Astrocyte (in vitro differentiated cells and primary cell): ENCODE measurements at regions not wholly inside any gene's neighbourhood (a gene's known extent, or its start where the extent isn't known, plus 50 kb on each side); places are given as distances from the start of the nearest gene placed in this dataset.

Source experiments
- DNase-seq: peaks from one replicate; pipeline ENCODE4 v3.0.0-alpha.2; 2010; ENCODE audit warnings: low read depth
- FAIRE-seq: peaks from 2 replicates; lab custom pipeline; 2011; peaks lifted over from hg19 to GRCh38; lab: Jason Lieb, UNC
- H2AFZ ChIP-seq: 2 replicates; pipeline ENCODE4 v1.6.0; 2012; ENCODE audit warnings: low read depth, low read length, inconsistent platforms
- H3K27ac ChIP-seq: 2 replicates; pipeline ENCODE4 v1.5.1; 2011; ENCODE audit warnings: low read depth, low read length, inconsistent platforms
- H3K27me3 ChIP-seq: 2 replicates; pipeline ENCODE4 v1.6.0; 2011; ENCODE audit warnings: low read length, inconsistent platforms; ENCODE audit not compliant: insufficient read depth
- H3K36me3 ChIP-seq: 2 replicates; pipeline ENCODE4 v1.5.1; 2011; ENCODE audit warnings: low read length, inconsistent platforms; ENCODE audit not compliant: insufficient read depth
- H3K4me1 ChIP-seq: 2 replicates; pipeline ENCODE4 v1.5.1; 2011; ENCODE audit warnings: low read length, inconsistent platforms; ENCODE audit not compliant: insufficient read depth
- H3K4me2 ChIP-seq: 2 replicates; pipeline ENCODE4 v1.6.0; 2012; ENCODE audit warnings: low read length, inconsistent platforms
- H3K4me3 ChIP-seq: 2 replicates; pipeline ENCODE4 v1.5.1; 2011; ENCODE audit warnings: low read depth, mild to moderate bottlenecking, low read length, inconsistent platforms; ENCODE audit not compliant: insufficient read depth
- H3K79me2 ChIP-seq: 2 replicates; pipeline ENCODE4 v1.6.0; 2012; ENCODE audit warnings: mild to moderate bottlenecking, low read length, inconsistent platforms; ENCODE audit not compliant: insufficient read depth
- H3K9ac ChIP-seq: 2 replicates; pipeline ENCODE4 v1.6.0; 2012; ENCODE audit warnings: mild to moderate bottlenecking, low read length, inconsistent platforms
- H3K9me3 ChIP-seq: 2 replicates; pipeline ENCODE4 v1.5.1; 2012; ENCODE audit warnings: low read depth, mild to moderate bottlenecking, low read length, inconsistent platforms; ENCODE audit not compliant: insufficient read depth
- H4K20me1 ChIP-seq: 2 replicates; pipeline ENCODE4 v1.6.0; 2012; ENCODE audit warnings: low read length, inconsistent platforms; ENCODE audit not compliant: insufficient read depth
- H3K27ac Mint-ChIP-seq: one replicate; pipeline ENCODE4 v1.8.0; 2021; ENCODE audit warnings: mild to moderate bottlenecking, mixed read lengths; ENCODE audit not compliant: unreplicated experiment
- H3K27me3 Mint-ChIP-seq: one replicate; pipeline ENCODE4 v1.8.0; 2021; ENCODE audit warnings: low read depth, mixed read lengths; ENCODE audit not compliant: unreplicated experiment
- H3K36me3 Mint-ChIP-seq: one replicate; pipeline ENCODE4 v1.8.0; 2021; ENCODE audit warnings: low read depth, mixed read lengths; ENCODE audit not compliant: unreplicated experiment
- H3K4me1 Mint-ChIP-seq: one replicate; pipeline ENCODE4 v1.8.0; 2021; ENCODE audit warnings: low read depth, mixed read lengths; ENCODE audit not compliant: unreplicated experiment
- H3K4me3 Mint-ChIP-seq: one replicate; pipeline ENCODE4 v1.8.0; 2021; ENCODE audit warnings: mild to moderate bottlenecking, moderate library complexity, mixed read lengths; ENCODE audit not compliant: unreplicated experiment
- H3K9me3 Mint-ChIP-seq: one replicate; pipeline ENCODE4 v1.8.0; 2021; ENCODE audit warnings: mild to moderate bottlenecking, mixed read lengths; ENCODE audit not compliant: unreplicated experiment
- EZH2 ChIP-seq: IDR thresholded peaks from 2 replicates; pipeline ENCODE4 v1.6.1; 2012; ENCODE audit warnings: mild to moderate bottlenecking, low read length, inconsistent platforms; ENCODE audit not compliant: insufficient read depth
- TF ChIP-seq, protein P1 (sequence below): IDR thresholded peaks from 2 replicates; pipeline ENCODE4 v1.5.1; 2011; ENCODE audit warnings: low read depth, mild to moderate bottlenecking, inconsistent platforms, low read length, moderate library complexity; ENCODE audit not compliant: insufficient read depth

DNA sequence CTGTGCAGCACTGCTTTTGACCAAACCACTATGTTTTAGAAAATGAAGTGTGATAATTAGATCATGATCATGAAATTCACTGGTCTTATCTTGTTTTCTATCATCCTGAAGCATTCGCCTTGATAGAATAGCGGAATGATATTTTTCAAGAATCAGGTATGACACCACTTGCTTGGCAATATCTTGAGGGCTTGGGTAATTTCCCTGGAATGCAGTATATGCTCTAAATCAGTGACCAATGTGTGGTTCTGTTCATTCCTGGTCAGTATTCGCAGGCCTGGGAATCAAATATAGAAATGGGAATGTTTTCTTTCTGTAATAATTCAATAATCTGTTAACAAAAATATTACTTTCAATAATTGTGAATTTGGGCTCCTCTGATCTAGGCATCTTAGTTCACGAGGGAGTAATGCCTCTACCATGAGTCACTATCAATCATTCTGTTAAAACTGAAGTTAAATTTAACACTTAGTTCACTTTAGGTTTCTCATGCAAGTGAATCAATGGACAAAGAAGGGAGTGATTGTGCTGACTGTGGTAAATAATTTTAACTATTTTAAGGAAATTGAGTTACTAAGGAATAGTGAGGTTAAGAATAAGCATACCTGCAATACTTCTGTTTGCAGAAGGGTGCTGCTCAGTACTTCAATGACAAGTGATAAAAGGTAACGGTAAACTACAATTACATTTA lies 137.9 kb downstream of the PCDH20 start:
- Mint-ChIP-seq H3K4me3 (no peak overlapping the region), H3K27me3 (no peaks in the 10 kb centered on the region), H3K36me3 (no peaks in the 10 kb centered on the region), H3K9me3 (no peaks in the 10 kb centered on the region), H3K27ac (no peak overlapping the region), H3K4me1 (peaks cover 9% of the 10 kb centered on the region)
- TF ChIP-seq EZH2, result no peak
- TF ChIP-seq, protein P1, sequence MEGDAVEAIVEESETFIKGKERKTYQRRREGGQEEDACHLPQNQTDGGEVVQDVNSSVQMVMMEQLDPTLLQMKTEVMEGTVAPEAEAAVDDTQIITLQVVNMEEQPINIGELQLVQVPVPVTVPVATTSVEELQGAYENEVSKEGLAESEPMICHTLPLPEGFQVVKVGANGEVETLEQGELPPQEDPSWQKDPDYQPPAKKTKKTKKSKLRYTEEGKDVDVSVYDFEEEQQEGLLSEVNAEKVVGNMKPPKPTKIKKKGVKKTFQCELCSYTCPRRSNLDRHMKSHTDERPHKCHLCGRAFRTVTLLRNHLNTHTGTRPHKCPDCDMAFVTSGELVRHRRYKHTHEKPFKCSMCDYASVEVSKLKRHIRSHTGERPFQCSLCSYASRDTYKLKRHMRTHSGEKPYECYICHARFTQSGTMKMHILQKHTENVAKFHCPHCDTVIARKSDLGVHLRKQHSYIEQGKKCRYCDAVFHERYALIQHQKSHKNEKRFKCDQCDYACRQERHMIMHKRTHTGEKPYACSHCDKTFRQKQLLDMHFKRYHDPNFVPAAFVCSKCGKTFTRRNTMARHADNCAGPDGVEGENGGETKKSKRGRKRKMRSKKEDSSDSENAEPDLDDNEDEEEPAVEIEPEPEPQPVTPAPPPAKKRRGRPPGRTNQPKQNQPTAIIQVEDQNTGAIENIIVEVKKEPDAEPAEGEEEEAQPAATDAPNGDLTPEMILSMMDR, result no peak
- no peak overlapping the region for H2AFZ ChIP-seq
- H4K20me1 ChIP-seq, result no peaks in the 10 kb centered on the region
- FAIRE-seq (no peak), DNase-seq (no peak)
- H3K27ac ChIP-seq, result no peak overlapping the region
- H3K4me1 ChIP-seq, result no peaks in the 10 kb centered on the region
- H3K4me3 ChIP-seq, result no peak overlapping the region
- no peaks in the 10 kb centered on the region for H3K79me2 ChIP-seq
- H3K27me3 ChIP-seq, result no peaks in the 10 kb centered on the region
- no peak overlapping the region for H3K4me2 ChIP-seq
- H3K36me3 ChIP-seq, result no peaks in the 10 kb centered on the region
- no peak overlapping the region for H3K9ac ChIP-seq
- H3K9me3 ChIP-seq, result peaks cover 5% of the 10 kb centered on the region

DNA sequence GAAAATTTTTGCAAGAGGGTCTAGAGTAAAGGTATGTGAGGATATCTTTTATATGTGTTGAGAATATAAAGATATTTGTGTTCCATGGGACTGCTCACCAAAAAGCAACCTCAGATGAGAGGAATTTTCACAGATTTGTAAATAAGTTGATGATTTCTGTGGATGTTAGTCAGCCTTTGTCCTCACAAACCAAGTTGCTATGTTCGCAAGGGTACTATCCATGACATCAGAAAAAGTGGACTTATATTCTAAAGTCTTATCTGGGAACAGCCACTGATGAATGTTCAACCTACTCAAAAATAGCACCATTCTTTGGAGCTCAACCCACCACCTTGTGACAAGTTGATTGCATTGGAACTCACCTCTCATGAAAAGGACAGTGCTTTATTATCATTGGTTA lies 138.6 kb downstream of the PCDH20 start:
- no peak overlapping the region for H3K27ac ChIP-seq
- no peak for DNase-seq

DNA sequence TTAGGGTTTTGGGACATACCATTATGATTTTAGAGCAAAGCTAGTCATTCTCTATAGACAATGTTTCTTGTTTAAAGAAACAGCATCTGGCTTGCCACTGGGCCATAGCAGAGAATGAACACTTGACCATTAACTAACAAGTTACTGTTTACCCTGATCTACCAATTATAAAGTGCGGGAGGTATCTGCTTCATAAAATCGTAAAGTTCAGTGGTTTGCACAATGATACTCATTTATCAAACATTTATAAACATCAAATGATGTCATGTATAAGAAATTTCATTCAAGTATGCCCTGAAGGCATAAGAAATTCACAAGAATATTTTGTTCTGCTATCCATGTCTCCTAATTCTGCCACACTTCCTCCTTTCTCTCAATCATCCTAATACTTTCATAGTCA lies 139.2 kb downstream of the PCDH20 start:
- Histone ChIP-seq H2AFZ (no peak overlapping the region), H3K9ac (no peak overlapping the region), H3K36me3 (no peaks in the 10 kb centered on the region), H3K9me3 (peaks cover 5% of the 10 kb centered on the region), H4K20me1 (no peaks in the 10 kb centered on the region), H3K79me2 (no peaks in the 10 kb centered on the region), H3K4me1 (no peaks in the 10 kb centered on the region), H3K4me2 (no peak overlapping the region), H3K4me3 (no peak overlapping the region), H3K27me3 (no peaks in the 10 kb centered on the region), H3K27ac (no peak overlapping the region)
- DNase-seq (no peak), FAIRE-seq (no peak)
- TF ChIP-seq, protein P1, result no peak
- TF ChIP-seq EZH2, result no peak
- H3K27me3 Mint-ChIP-seq, result no peaks in the 10 kb centered on the region
- no peaks in the 10 kb centered on the region for H3K36me3 Mint-ChIP-seq
- no peaks in the 10 kb centered on the region for H3K9me3 Mint-ChIP-seq
- H3K4me3 Mint-ChIP-seq, result no peak overlapping the region
- peaks cover 9% of the 10 kb centered on the region for H3K4me1 Mint-ChIP-seq
- no peak overlapping the region for H3K27ac Mint-ChIP-seq

More for the DNA sequence above, 138.6 kb downstream of the PCDH20 start:
- TF ChIP-seq EZH2, result no peak
- TF ChIP-seq, protein P1, result no peak
- Histone ChIP-seq H4K20me1 (no peaks in the 10 kb centered on the region), H3K4me1 (no peaks in the 10 kb centered on the region), H3K36me3 (no peaks in the 10 kb centered on the region), H3K4me3 (no peak overlapping the region), H2AFZ (no peak overlapping the region), H3K9me3 (peaks cover 5% of the 10 kb centered on the region), H3K4me2 (no peak overlapping the region), H3K27me3 (no peaks in the 10 kb centered on the region), H3K9ac (no peak overlapping the region), H3K79me2 (no peaks in the 10 kb centered on the region)
- Mint-ChIP-seq H3K9me3 (no peaks in the 10 kb centered on the region), H3K4me1 (peaks cover 9% of the 10 kb centered on the region), H3K4me3 (no peak overlapping the region), H3K27ac (no peak overlapping the region), H3K36me3 (no peaks in the 10 kb centered on the region), H3K27me3 (no peaks in the 10 kb centered on the region)
- FAIRE-seq, result no peak
